ENCODE measurements at regions not wholly inside any gene's neighbourhood (a gene's known extent, or its start where the extent isn't known, plus 50 kb on each side); places are given as distances from the start of the nearest gene placed in this dataset.

GRCh38 chr22:27262361-27262760 lies 539.2 kb downstream of the MN1 start:
- Histone ChIP-seq H4K91ac (replicated peaks; ENCODE audit: insufficient read length, low read length) (no peak overlapping the region), H3K23me2 (ENCODE audit: low read depth, low read length) (0 out of 2 replicates have a peak, but pooled peaks cover 3% of the 10 kb centered on the region), H3K56ac (replicated peaks; ENCODE audit: insufficient read length, low read depth, low read length) (no peak overlapping the region), H2BK5ac (ENCODE audit: low read depth, low read length) (no peak overlapping the region), H3K23ac (ENCODE audit: insufficient read length) (no peak overlapping the region), H3K9me3 (ENCODE audit: insufficient read depth in 2 of 2, low read depth in 1 of 2, low read length in 1 of 2) (no peaks in the 10 kb centered on the region), H3K27ac (ENCODE audit: low read depth, low read length) (no peak overlapping the region), H3K4me1 (replicated peaks in 1 of 4; ENCODE audit: control insufficient read depth in 3 of 4, insufficient read depth in 4 of 4, low read length in 3 of 4) (peaks cover 0 to 8% (median 0%) of the 10 kb centered on the region in 4 experiments; a peak in 4 of 7 replicates), H2AK5ac (ENCODE audit: low read depth, low read length) (no peak overlapping the region), H3K27me3 (replicated peaks in 1 of 4; ENCODE audit: control insufficient read depth in 3 of 4, extremely low read depth in 1 of 4, insufficient read depth in 3 of 4, low read length in 3 of 4) (no peaks in the 10 kb centered on the region), H2BK12ac (ENCODE audit: low read depth, low read length) (0 out of 2 replicates have a peak overlapping the region, but pooled peaks have one; percentile 43), H2BK15ac (ENCODE audit: low read length) (peak overlapping the region; percentile 53; the same call in 1 of the 2 replicates), H4K20me1 (replicated peaks in 1 of 2; ENCODE audit: control insufficient read depth in 1 of 2, insufficient read depth in 2 of 2, low read length in 2 of 2) (no peaks in the 10 kb centered on the region), H2BK120ac (replicated peaks; ENCODE audit: low read depth, low read length) (no peak overlapping the region), H3K4ac (replicated peaks; ENCODE audit: insufficient read length, low read depth, low read length) (no peak overlapping the region), H3K36me3 (ENCODE audit: control insufficient read depth in 2 of 4, insufficient read depth in 4 of 4, low read length in 3 of 4) (no peaks in the 10 kb centered on the region), H4K5ac (ENCODE audit: insufficient read length, low read depth, low read length) (no peak overlapping the region), H3K14ac (ENCODE audit: insufficient read length) (no peak overlapping the region), H3K9ac (replicated peaks in 1 of 4; ENCODE audit: extremely low read depth in 1 of 4, low read depth in 3 of 4, low read length in 3 of 4) (no peak overlapping the region), H2BK20ac (ENCODE audit: low read length) (no peak overlapping the region), H3K79me1 (ENCODE audit: low read depth, low read length) (no peaks in the 10 kb centered on the region), H4K8ac (ENCODE audit: extremely low read depth, insufficient read depth, low read length) (no peak overlapping the region), H3K4me3 (ENCODE audit: extremely low read depth in 1 of 4, insufficient read depth in 2 of 4, low read depth in 3 of 4, low read length in 4 of 4) (no peak overlapping the region), H3K4me2 (ENCODE audit: insufficient read depth in 1 of 2, low read depth in 2 of 2, low read length in 2 of 2) (no peak overlapping the region), H3K79me2 (ENCODE audit: control insufficient read depth in 1 of 2, insufficient read depth in 2 of 2, low read length in 2 of 2) (no peaks in the 10 kb centered on the region), H3K18ac (ENCODE audit: extremely low read depth, low read length) (no peak overlapping the region), H2AFZ (ENCODE audit: low read length) (0 out of 2 replicates have a peak overlapping the region, but pooled peaks have one; percentile 40)
- 85% methylated on average over 10 of the region's 10 CpGs; no CpG with 5 or more reads in 1 of the 2 experiments for WGBS, 2 experiments (ENCODE audit: extremely low coverage in 1 of 2, insufficient coverage in 1 of 2, insufficient read length in 1 of 2, insufficient replicate concordance in 2 of 2, low coverage in 1 of 2, low lambda C conversion rate in 2 of 2, missing lambda C conversion rate in 1 of 2)
- TF ChIP-seq MAFK (IDR thresholded peaks at IDR 0.05; ENCODE audit: low read depth, low read length) = no peak
- TF ChIP-seq SUZ12 (IDR thresholded peaks at IDR 0.05; ENCODE audit: low read length) = no peak
- TF ChIP-seq KDM1A (IDR thresholded peaks at IDR 0.05; ENCODE audit: borderline replicate concordance, low read length) = no peak
- no peak for TF ChIP-seq TAF1 (IDR thresholded peaks at IDR 0.05; ENCODE audit: low read depth, low read length)
- TF ChIP-seq TBP (IDR thresholded peaks at IDR 0.05; ENCODE audit: low read depth, low read length) = no peak
- TF ChIP-seq SIX5 (IDR thresholded peaks at IDR 0.05; ENCODE audit: low read depth, low read length) = no peak
- no peak for FAIRE-seq
- ChIA-PET CTCF (ENCODE audit: partially characterized antibody) (interaction anchor here (0.7 kb wide), 1 partner anchor 70 kb away, joined by 3 read pairs; no protein-coding TSS in a partner anchor), POLR2A (ENCODE audit: partially characterized antibody) (interaction anchor here (0.5 kb wide), 1 partner anchor 120 kb away, joined by 4 read pairs; no protein-coding TSS in a partner anchor)
- no peak for DNase-seq (ENCODE audit: low read depth in 1 of 2, low spot score in 2 of 2)

Measured in H1 (cell line).